ENCODE measurements at regions not wholly inside any gene's neighbourhood (a gene's known extent, or its start where the extent isn't known, plus 50 kb on each side); places are given as distances from the start of the nearest gene placed in this dataset.

GRCh38 chr6:15783484-15783883 lies 120.7 kb upstream of the DTNBP1 start (continued):
- TF ChIP-seq ZNF462 (CRISPR knock-in tag; IDR thresholded peaks at IDR 0.05) (no peak), STAT1 (IDR thresholded peaks at IDR 0.05; ENCODE audit: unreplicated experiment) (no peak)

- Histone ChIP-seq H3K79me2 (replicated peaks; ENCODE audit: insufficient read depth) (no peaks in the 10 kb centered on the region), H3K36me3 (ENCODE audit: insufficient read depth) (no peaks in the 10 kb centered on the region), H3K4me2 (no peak overlapping the region), H3K4me1 (ENCODE audit: insufficient read depth) (no peaks in the 10 kb centered on the region), H3K4me3 (no peak overlapping the region), H3K9me2 (ENCODE audit: insufficient read depth) (peaks cover 8% of the 10 kb centered on the region; the same call in 1 of the 2 replicates), H3F3A (replicated peaks; ENCODE audit: low read depth) (no peaks in the 10 kb centered on the region), H3K27ac (ENCODE audit: low read depth) (no peak overlapping the region), H4K20me1 (replicated peaks; ENCODE audit: insufficient read depth) (no peaks in the 10 kb centered on the region), H3K27me3 (ENCODE audit: insufficient read depth) (no peaks in the 10 kb centered on the region), H2AFZ (no peak overlapping the region)
- Mint-ChIP-seq H3K36me3 (ENCODE audit: low read depth) (no peaks in the 10 kb centered on the region), H3K27ac (no peak overlapping the region), H3K4me1 (peaks cover 6% of the 10 kb centered on the region; the same call in 2 of the 3 replicates), H3K27me3 (ENCODE audit: insufficient read depth, low read depth, poor library complexity) (no peaks in the 10 kb centered on the region), H3K4me3 (no peak overlapping the region), H3K9me3 (0 out of 3 replicates have a peak, but pooled peaks cover 4% of the 10 kb centered on the region)
- ATAC-seq (no peak), DNase-seq (ENCODE audit: low spot score) (no peak)
- TF ChIP-seq NANOG (IDR thresholded peaks at IDR 0.05; ENCODE audit: borderline replicate concordance) (no peak), REST (IDR thresholded peaks at IDR 0.05; ENCODE audit: unreplicated experiment) (no peak), ZNF331 (CRISPR knock-in tag; IDR thresholded peaks at IDR 0.05; ENCODE audit: low read depth) (no peak), JUNB (IDR thresholded peaks at IDR 0.05; ENCODE audit: unreplicated experiment) (no peak), STAT1 (IDR thresholded peaks at IDR 0.05; ENCODE audit: unreplicated experiment) (no peak), ZNF462 (CRISPR knock-in tag; IDR thresholded peaks at IDR 0.05) (no peak)
Measured at GRCh38 chr6:15781890-15782289, 119.1 kb upstream of the DTNBP1 start.
